ENCODE measurements at regions not wholly inside any gene's neighbourhood (a gene's known extent, or its start where the extent isn't known, plus 50 kb on each side); places are given as distances from the start of the nearest gene placed in this dataset.

DNA sequence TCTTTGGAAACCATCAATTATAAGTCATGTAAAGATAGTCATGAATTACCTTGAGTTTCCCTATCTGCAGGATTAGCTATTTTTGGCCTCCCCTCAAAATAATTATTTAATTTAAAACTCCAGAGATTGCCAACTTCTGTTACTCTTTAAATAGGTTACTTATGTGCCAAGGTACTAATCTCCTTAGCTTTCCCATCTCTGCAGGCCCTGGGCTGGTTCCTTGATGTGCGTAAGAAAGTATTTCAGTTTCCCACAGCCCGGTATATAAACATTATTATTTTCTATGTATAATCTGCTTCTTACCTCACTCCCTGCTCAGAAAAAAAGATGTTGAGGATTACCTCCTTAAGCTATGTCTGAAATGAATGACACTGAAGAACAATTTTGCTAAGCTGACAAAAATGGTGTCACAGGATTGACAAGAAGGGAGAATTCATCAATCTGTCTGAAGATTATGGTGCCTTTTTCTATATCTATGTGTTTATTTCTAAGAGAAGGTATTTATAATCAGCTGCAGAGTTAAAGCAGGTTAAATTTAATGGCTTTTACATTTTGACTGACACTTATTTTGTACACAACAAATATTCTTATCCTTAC is 1697.2 kb upstream of the PCDH20 start:
- no peaks in the 10 kb centered on the region for H3K36me3 ChIP-seq
- no peak for TF ChIP-seq EP300 (IDR thresholded peaks at IDR 0.05)
- TF ChIP-seq POLR2AphosphoS5 (IDR thresholded peaks at IDR 0.05): no peak
- TF ChIP-seq POLR2A (IDR thresholded peaks at IDR 0.05): no peak
- H3K4me1 ChIP-seq: no peaks in the 10 kb centered on the region
- WGBS: 72% methylated on average over 2 of the region's 2 CpGs
- DNase-seq (ENCODE audit: low spot score in 2 of 2): no peak
- no peak overlapping the region for H3K27ac ChIP-seq
- no peaks in the 10 kb centered on the region for H3K27me3 ChIP-seq
- no peak overlapping the region for H3K4me3 ChIP-seq
- H3K9me3 ChIP-seq: no peaks in the 10 kb centered on the region

DNA sequence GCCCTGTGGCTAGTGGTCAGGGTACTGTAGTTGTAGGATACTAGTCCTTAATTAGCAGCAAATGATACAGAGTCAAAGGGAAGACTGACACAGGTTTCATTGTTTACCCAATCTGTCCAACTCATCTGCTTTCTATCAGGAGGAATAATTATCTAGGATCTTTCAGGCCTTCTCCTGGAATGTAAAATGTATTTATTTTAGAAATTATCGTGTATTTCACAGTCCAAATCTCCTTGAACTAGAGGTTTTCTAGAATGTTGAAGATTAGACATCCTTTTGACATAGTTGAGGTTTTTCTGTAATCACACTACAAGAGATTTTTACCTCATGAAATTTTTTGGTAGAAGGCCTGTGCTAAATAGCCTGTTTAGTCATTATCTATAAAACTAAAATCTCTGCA is 1694.8 kb upstream of the PCDH20 start:
- no peaks in the 10 kb centered on the region for H3K27me3 ChIP-seq
- no peak overlapping the region for H3K27ac ChIP-seq
- no peak for DNase-seq (ENCODE audit: low spot score in 2 of 2)
- WGBS: 40% methylated on average over 1 of the region's 1 CpG
- no peak overlapping the region for H3K4me3 ChIP-seq
- TF ChIP-seq POLR2AphosphoS5 (IDR thresholded peaks at IDR 0.05): no peak
- TF ChIP-seq EP300 (IDR thresholded peaks at IDR 0.05): no peak
- TF ChIP-seq, protein P1, sequence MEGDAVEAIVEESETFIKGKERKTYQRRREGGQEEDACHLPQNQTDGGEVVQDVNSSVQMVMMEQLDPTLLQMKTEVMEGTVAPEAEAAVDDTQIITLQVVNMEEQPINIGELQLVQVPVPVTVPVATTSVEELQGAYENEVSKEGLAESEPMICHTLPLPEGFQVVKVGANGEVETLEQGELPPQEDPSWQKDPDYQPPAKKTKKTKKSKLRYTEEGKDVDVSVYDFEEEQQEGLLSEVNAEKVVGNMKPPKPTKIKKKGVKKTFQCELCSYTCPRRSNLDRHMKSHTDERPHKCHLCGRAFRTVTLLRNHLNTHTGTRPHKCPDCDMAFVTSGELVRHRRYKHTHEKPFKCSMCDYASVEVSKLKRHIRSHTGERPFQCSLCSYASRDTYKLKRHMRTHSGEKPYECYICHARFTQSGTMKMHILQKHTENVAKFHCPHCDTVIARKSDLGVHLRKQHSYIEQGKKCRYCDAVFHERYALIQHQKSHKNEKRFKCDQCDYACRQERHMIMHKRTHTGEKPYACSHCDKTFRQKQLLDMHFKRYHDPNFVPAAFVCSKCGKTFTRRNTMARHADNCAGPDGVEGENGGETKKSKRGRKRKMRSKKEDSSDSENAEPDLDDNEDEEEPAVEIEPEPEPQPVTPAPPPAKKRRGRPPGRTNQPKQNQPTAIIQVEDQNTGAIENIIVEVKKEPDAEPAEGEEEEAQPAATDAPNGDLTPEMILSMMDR (IDR thresholded peaks at IDR 0.05): no peak
- TF ChIP-seq POLR2A (IDR thresholded peaks at IDR 0.05): no peak
- H3K36me3 ChIP-seq: no peaks in the 10 kb centered on the region
- H3K4me1 ChIP-seq: no peaks in the 10 kb centered on the region
- H3K9me3 ChIP-seq: no peaks in the 10 kb centered on the region

DNA sequence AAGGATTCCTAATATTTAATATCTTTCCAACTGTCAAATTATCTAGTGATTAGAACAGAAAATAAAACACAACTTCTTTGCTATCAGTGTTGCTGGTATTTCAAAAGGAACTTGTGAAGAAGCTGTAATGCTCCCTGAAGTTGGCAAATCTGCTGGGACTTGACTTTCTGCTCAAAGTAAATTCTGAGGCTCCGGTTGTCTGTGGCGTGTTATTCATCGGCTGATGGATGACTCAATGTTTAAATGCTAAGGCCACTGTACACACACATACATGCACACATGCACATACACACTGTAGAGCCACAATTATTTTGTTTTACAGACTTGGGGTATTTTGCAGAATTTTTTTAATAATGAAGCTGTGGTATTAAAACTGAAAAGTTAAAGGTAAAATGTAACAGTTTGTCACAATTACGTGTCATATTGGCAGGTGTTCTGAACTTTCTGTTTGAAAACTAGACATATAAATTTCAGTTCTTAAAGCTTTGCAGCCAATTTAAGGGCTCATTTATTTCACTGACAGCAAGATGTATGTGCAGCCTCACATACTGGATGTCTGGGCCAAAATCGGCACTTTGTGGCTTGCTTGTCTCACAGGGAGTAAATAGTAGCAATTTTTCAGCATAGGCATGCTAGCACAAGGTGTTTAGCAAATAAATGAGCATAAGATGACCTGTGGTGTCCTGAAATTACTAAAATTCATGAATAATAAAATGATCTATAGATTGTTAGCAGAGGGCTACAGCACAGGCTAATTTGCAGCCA is 1691.7 kb upstream of the PCDH20 start:
- WGBS: 51% methylated on average over 5 of the region's 5 CpGs
- Histone ChIP-seq H3K4me1 (no peaks in the 10 kb centered on the region), H3K9me3 (no peaks in the 10 kb centered on the region), H3K27ac (no peak overlapping the region), H3K4me3 (no peak overlapping the region), H3K27me3 (no peaks in the 10 kb centered on the region), H3K36me3 (no peaks in the 10 kb centered on the region)
- DNase-seq (ENCODE audit: low spot score in 2 of 2): no peak
- TF ChIP-seq EP300 (IDR thresholded peaks at IDR 0.05) (no peak), POLR2AphosphoS5 (IDR thresholded peaks at IDR 0.05) (no peak), POLR2A (IDR thresholded peaks at IDR 0.05) (no peak)
- TF ChIP-seq, protein P1 (IDR thresholded peaks at IDR 0.05): no peak

DNA sequence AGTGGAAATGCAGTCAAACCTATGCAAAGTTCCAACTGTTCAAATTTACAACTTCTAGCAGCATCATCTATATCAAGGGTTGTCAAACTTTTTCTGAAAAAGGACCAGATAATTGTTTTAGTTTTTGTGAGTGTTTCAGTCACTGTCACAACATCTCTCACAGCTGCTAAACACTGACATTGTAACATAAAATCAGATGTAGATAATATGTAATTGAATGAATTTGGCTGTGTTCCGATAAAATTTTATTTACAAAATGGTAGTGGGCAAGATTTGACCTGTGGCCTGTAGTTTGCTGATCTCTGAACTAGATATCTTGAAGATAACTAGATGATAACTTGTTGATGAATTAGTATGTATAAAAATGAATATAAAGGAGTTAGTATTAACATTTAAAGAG is 1679.1 kb upstream of the PCDH20 start:
- H3K36me3 ChIP-seq: no peaks in the 10 kb centered on the region
- TF ChIP-seq, protein P1 (IDR thresholded peaks at IDR 0.05): no peak
- no peak for TF ChIP-seq EP300 (IDR thresholded peaks at IDR 0.05)
- no peak for TF ChIP-seq POLR2AphosphoS5 (IDR thresholded peaks at IDR 0.05)
- TF ChIP-seq POLR2A (IDR thresholded peaks at IDR 0.05): no peak
- H3K9me3 ChIP-seq: no peaks in the 10 kb centered on the region

DNA sequence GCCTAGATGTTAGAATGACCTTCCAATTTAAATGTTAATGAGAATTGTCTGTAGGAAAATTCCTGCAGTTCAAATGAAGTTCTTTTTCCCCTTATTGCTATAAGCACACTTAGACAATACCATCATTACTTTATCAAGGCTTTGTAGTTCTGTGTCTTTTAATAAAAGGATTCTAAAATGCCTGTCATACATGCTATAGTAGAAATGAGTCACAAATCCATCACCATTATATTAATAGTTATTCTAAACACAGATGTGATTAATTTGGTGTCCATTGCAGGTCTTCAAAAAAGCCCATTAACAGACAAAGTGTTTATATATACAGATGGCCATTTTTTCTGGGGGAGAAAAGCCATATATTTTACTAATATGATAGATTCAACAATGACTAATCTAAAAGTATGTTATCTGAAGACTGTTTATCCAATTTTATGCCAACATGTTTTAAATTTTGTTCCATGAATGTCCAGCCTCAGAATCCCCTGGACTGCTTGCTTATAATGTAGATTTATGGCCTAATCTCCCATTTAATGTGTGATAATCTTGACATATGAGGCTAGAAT is 1678.3 kb upstream of the PCDH20 start:
- no peaks in the 10 kb centered on the region for H3K36me3 ChIP-seq
- no peak overlapping the region for H3K27ac ChIP-seq
- TF ChIP-seq, protein P1 (IDR thresholded peaks at IDR 0.05): no peak
- no peak for TF ChIP-seq EP300 (IDR thresholded peaks at IDR 0.05)
- no peak for TF ChIP-seq POLR2AphosphoS5 (IDR thresholded peaks at IDR 0.05)
- no peak for TF ChIP-seq POLR2A (IDR thresholded peaks at IDR 0.05)
- H3K4me3 ChIP-seq: no peak overlapping the region
- no peaks in the 10 kb centered on the region for H3K4me1 ChIP-seq
- no peak for DNase-seq (ENCODE audit: low spot score in 2 of 2)
- no peaks in the 10 kb centered on the region for H3K9me3 ChIP-seq
- H3K27me3 ChIP-seq: no peaks in the 10 kb centered on the region

More for the DNA sequence above, 1679.1 kb upstream of the PCDH20 start:
- no peaks in the 10 kb centered on the region for H3K4me1 ChIP-seq
- no peak overlapping the region for H3K4me3 ChIP-seq
- 97% methylated on average over 1 of the region's 1 CpG for WGBS
- DNase-seq (ENCODE audit: low spot score in 2 of 2): no peak
- H3K27ac ChIP-seq: no peak overlapping the region
- H3K27me3 ChIP-seq: no peaks in the 10 kb centered on the region

Data from suprapubic skin (tissue), 4 donors.